ENCODE measurements at regions not wholly inside any gene's neighbourhood (a gene's known extent, or its start where the extent isn't known, plus 50 kb on each side); places are given as distances from the start of the nearest gene placed in this dataset.

DNA sequence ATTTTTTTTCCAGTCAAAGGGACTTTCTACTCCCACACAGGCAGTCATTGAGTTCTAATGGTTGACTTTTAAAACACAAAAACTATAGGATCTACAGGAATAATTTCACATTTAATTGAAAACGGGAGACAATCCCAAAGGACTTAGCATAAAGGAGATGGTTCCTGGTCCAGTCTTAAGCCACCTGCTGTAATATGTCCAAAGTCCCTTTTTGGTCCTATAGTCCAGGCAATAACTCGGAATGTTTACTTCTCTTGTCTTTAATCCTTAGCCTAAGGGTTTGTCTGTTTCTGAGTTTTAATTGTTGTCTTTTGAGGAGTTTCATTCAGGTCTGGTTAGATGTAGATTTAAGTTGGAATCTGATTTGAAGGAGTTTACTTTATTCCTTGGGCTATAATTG is 184.9 kb downstream of the BAMBI start:
- no peak for DNase-seq
- H3K27me3 ChIP-seq = no peaks in the 10 kb centered on the region
- no peaks in the 10 kb centered on the region for H3K9me3 ChIP-seq
- H3K4me1 ChIP-seq = no peaks in the 10 kb centered on the region
- intact Hi-C loops (cut with DNase I; ENCODE audit: low total_unique reads) = no loop called here
- no peak overlapping the region for H3K27ac ChIP-seq
- no peak for TF ChIP-seq CTCF (IDR thresholded peaks at IDR 0.05)
- H3K4me3 ChIP-seq = no peak overlapping the region
- H3K36me3 ChIP-seq = no peaks in the 10 kb centered on the region

DNA sequence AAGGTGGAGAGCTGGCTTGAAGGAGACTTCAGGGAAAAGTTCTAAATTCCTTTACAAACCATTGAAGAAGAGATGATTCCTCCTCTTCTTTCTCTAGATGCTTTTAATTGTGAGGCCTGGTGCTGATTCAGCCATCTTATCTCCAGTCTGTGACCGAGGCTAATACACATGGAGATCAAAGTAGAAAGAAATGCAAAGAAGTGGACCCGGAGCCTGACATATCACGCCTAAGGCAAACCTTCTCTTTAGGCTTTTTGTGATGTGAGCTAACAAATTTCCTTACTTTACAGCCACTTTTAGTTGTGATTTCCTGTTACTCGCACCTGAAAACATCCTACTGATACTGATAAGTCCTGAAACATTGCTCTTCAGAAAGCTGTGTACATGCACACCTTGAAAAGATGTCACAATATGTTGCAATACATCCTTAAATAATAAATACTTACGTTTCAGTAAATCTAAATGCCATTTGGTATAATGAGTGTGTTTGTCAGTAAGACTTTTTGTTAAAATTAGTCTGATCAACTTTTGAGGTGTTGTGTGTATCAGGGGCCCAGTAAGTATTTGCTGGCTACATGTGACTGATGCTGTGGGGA is 192.4 kb downstream of the BAMBI start:
- Histone ChIP-seq H3K36me3 (no peaks in the 10 kb centered on the region), H3K9me3 (no peaks in the 10 kb centered on the region), H3K27me3 (no peaks in the 10 kb centered on the region), H3K4me3 (no peak overlapping the region), H3K4me1 (no peaks in the 10 kb centered on the region), H3K27ac (no peak overlapping the region)
- no peak for DNase-seq
- intact Hi-C loops (cut with DNase I; ENCODE audit: low total_unique reads) = loop anchor here (10.0 kb wide), 1 partner anchor 195 kb away; the partner anchor contains the start of gene BAMBI
- no peak for TF ChIP-seq CTCF (IDR thresholded peaks at IDR 0.05)

DNA sequence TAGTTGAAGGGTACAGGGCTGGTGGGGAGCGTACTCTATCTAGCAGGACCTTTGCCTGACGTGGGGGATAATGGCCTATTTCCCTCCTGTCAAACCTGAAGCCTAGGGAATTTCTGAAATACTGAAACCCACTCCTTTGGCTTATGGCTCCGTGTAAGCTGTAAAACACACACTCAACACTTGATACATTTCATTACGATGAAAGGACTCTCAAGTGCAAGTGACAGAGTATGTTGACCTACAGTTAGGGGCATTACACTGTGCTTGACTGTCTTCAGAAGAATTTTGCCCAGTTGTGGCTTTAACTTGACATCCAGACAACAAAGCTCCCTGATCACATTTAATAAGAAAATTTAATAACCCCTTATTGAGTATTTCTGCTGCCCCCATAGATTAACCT is 194.3 kb downstream of the BAMBI start:
- intact Hi-C loops (cut with DNase I; ENCODE audit: low total_unique reads) = loop anchor here (10.0 kb wide), 1 partner anchor 197 kb away; the partner anchor contains the start of gene BAMBI
- no peak for TF ChIP-seq CTCF (IDR thresholded peaks at IDR 0.05)
- Histone ChIP-seq H3K4me3 (no peak overlapping the region), H3K27me3 (no peaks in the 10 kb centered on the region), H3K4me1 (no peaks in the 10 kb centered on the region), H3K27ac (no peak overlapping the region), H3K36me3 (no peaks in the 10 kb centered on the region), H3K9me3 (no peaks in the 10 kb centered on the region)
- DNase-seq = no peak

DNA sequence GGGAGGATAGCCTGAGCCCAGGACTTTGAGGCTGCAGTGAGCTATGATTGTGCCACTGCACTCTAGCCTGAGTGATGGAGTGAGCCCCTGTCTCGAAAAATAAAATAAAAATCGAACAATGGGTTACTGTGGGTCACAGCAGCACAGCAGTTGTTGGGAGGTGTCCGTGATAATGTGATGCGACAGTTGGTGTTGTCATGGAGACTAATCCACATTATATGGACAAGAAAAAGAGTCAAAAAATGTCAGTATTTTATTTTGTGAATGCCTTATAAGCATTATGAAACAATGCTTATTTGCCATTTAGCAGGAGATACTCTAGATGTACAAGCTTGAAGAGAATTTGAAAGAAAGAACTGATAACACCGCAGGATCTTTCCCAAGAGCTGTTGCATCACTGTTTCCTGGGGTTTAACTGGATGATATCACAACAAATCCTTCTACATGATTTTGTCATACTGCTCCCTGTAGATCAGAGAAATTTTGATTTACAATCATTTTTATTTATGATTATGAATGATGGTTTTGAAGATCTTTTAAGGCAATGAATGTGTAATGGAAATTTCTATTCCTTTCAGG is 195.4 kb downstream of the BAMBI start:
- DNase-seq = no peak
- H3K4me3 ChIP-seq = no peak overlapping the region
- intact Hi-C loops (cut with DNase I; ENCODE audit: low total_unique reads) = loop anchor here (10.0 kb wide), 1 partner anchor 198 kb away; the partner anchor contains the start of gene BAMBI
- no peaks in the 10 kb centered on the region for H3K36me3 ChIP-seq
- no peak for TF ChIP-seq CTCF (IDR thresholded peaks at IDR 0.05)
- no peaks in the 10 kb centered on the region for H3K27me3 ChIP-seq
- H3K27ac ChIP-seq = no peak overlapping the region
- H3K4me1 ChIP-seq = no peaks in the 10 kb centered on the region
- H3K9me3 ChIP-seq = no peaks in the 10 kb centered on the region

- TF ChIP-seq CTCF (IDR thresholded peaks at IDR 0.05) = no peak
These were observed 196.2 kb downstream of the BAMBI start for GRCh38 chr10:28873540-28873939.

More at GRCh38 chr10:28873540-28873939, 196.2 kb downstream of the BAMBI start:
- H3K36me3 ChIP-seq = no peaks in the 10 kb centered on the region
- intact Hi-C loops (cut with DNase I; ENCODE audit: low total_unique reads) = loop anchor here (10.0 kb wide), 1 partner anchor 199 kb away; the partner anchor contains the start of gene BAMBI
- no peaks in the 10 kb centered on the region for H3K27me3 ChIP-seq
- DNase-seq = no peak
- H3K9me3 ChIP-seq = no peaks in the 10 kb centered on the region
- H3K4me3 ChIP-seq = no peak overlapping the region
- H3K4me1 ChIP-seq = no peaks in the 10 kb centered on the region
- H3K27ac ChIP-seq = no peak overlapping the region
